ENCODE measurements at regions not wholly inside any gene's neighbourhood (a gene's known extent, or its start where the extent isn't known, plus 50 kb on each side); places are given as distances from the start of the nearest gene placed in this dataset.
A peak's percentile ranks its signal among the peaks of the same experiment; 100 is the strongest.
"Not testable (repeated sequence)": the region's sequence is repeated elsewhere in the genome, so short reads cannot be mapped to it uniquely, and the experiment has no call there.

GRCh38 chr4:57355101-57355665 lies 245.0 kb upstream of the IGFBP7 start:
- ATAC-seq: no peak
- DNase-seq: no peak
- intact Hi-C loops (cut with DNase I): no loop called here

GRCh38 chr4:57351731-57352130 lies 241.5 kb upstream of the IGFBP7 start:
- no peak for ATAC-seq
- no peak for DNase-seq
- intact Hi-C loops (cut with DNase I): no loop called here

DNA sequence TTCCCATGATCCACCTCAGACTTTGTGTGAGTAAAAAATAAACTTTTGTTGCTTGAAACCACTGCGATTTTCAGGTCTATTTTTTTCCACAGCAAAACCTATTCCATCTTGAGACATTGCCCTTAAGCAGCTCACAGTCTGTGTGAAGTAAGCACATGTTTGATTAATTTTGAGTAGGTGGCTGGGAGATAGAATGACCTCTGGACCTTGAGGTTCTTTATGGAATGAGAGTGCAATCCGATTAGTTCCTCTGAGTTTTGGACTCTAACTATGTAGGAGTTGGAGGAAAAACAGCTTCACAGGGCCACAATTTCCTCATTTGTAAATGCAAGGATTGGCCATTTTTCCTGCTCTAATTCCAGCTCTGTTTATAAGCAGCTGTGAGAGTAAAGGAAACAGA lies 234.1 kb upstream of the IGFBP7 start:
- DNase-seq: no peak
- no peak for ATAC-seq
- intact Hi-C loops (cut with DNase I): no loop called here

DNA sequence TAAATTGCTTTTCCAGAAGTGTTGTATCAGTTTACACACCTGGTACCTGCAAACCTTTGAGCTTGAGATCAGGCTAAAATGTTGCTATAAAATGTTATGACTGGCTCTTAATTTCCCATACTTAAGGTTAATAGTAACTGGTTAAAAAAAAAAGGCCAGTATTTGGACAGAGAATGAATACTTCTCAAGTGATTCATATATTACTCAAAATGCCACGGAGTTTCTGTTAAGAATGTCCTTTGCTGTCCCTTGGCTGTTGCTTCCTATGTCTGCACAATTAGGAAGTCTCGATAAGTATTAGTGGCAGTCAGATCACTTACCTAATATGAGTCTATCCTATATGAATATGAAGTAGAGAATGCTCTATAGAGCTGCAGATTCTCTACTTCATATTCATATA lies 232.2 kb upstream of the IGFBP7 start:
- DNase-seq (no peak), ATAC-seq (no peak)
- intact Hi-C loops (cut with DNase I): no loop called here

DNA sequence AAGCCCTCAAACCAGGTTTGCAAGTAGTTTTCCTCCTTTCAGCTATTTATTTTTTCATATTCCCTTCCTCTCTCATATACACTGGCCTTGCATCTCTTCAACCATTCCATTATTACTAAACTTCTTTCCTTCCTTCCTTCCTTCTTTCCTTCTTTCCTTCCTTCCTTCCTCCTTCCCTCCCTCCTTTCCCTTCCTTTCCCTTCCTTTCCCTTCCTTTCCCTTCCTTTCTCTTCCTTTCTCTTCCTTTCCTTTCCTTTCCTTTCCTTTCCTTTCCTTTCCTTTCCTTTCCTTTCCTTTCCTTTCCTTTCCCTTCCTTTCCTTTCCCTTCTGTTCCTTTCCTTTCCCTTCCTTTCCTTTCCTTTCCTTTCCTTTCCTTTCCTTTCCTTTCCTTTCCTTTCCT lies 228.7 kb upstream of the IGFBP7 start:
- ATAC-seq; DNase-seq; intact Hi-C loops (cut with DNase I): not testable (repeated sequence)

DNA sequence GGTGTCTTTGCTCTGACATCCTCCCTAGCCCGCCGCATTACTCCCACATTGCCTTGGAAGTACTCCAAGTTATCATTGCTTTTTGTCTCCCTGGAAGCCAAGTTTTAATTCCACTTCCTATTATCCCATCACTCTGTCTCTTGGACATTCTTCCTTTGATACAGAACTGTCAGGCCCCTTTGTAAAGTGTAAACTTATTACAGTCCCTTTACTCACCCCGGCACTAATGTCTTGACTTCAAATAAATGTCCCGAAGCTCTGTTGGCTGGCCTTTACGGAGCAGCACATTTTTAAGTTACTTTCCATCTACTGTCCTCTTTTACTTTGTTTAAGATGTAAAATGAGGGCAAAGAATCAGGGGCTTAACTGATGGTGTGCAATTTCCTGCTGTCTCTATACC lies 223.5 kb upstream of the IGFBP7 start:
- intact Hi-C loops (cut with DNase I): no loop called here
- ATAC-seq: no peak

DNA sequence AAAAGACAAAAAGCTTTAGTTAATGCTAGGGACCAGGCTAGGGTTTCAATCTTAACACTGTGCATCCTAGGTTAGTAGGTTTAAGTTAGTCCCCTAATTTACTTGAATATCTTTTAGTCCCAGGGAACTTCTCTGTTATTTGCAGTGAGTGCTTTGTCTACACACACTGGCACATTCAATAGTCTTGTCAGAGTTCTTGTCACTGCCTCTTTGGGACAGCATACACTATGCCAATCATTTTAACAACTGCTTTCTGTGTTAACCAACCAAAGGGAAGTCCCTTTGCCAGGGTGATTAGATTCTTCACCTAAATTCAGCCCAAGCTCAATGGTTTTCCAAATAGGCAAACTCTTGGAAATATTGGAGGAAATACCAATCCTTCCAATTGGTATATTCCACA lies 221.8 kb upstream of the IGFBP7 start:
- DNase-seq (no peak), ATAC-seq (no peak)
- intact Hi-C loops (cut with DNase I): no loop called here

More for the DNA sequence above, 223.5 kb upstream of the IGFBP7 start:
- DNase-seq: no peak

GRCh38 chr4:57329279-57329678 lies 219.1 kb upstream of the IGFBP7 start:
- ATAC-seq (peak in 1 of 2 donors; percentile 79), DNase-seq (no peak)
- intact Hi-C loops (cut with DNase I): no loop called here

DNA sequence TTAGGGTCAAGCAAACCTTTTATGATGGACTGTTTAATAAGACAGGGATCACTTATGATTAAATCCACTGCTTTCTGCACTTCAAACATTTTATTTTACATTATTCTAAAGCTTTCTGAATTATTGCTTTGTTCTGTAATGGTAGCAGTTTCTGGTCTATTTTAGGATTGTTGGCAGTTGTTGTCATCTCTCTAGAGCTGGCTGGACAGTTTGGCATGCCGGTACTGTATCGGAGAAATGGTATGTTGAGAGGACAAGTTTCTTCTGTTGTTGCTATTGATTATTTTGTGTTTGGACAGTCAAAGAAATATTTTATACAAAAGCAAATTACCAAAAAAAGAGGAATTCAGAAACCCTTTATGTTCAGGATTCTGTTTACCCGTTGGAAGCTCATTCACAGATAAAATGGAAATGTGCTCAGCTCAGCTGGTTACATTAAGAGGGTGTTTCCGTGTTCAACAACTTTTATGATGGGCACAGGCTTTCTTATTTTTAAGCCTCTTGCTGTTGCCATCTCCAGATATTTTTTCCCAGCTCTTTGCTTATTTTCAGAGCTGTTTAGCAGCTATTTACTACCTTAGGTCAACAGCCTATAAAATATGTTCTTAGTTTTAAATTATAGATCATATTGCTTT lies 214.6 kb upstream of the IGFBP7 start:
- DNase-seq (no peak), ATAC-seq (no peak)
- intact Hi-C loops (cut with DNase I): no loop called here

- DNase-seq: no peak
- ATAC-seq: no peak
- intact Hi-C loops (cut with DNase I): no loop called here
Observed at GRCh38 chr4:57320849-57321248, 210.7 kb upstream of the IGFBP7 start.

- DNase-seq (no peak), ATAC-seq (no peak)
- intact Hi-C loops (cut with DNase I): no loop called here
Observed at GRCh38 chr4:57320217-57320616, 210.0 kb upstream of the IGFBP7 start.

DNA sequence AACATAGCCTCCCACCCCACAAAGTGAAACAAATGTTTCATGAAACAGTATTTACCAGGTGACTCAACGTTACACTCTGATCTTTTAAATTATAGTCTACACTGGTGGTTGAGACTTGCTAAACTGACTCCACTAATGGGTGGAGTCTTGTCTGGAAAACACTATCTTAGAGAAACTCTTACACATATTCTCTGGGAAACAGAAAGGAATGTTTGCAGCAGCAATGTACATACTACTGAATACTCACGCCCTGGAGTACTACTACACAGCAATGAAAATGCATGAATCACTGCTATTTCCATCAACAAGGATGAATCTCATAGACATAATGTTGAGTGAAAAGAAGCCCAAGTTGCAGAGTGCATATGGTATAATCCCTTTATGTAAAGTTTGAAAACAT lies 208.5 kb upstream of the IGFBP7 start:
- DNase-seq: no peak

GRCh38 chr4:57314636-57315035 lies 204.5 kb upstream of the IGFBP7 start:
- intact Hi-C loops (cut with DNase I): no loop called here
- DNase-seq (no peak), ATAC-seq (no peak)

More for the DNA sequence above, 208.5 kb upstream of the IGFBP7 start:
- intact Hi-C loops (cut with DNase I): no loop called here
- no peak for ATAC-seq

- intact Hi-C loops (cut with DNase I): no loop called here
- DNase-seq (no peak), ATAC-seq (no peak)
Observed at GRCh38 chr4:57312296-57312695, 202.1 kb upstream of the IGFBP7 start.

DNA sequence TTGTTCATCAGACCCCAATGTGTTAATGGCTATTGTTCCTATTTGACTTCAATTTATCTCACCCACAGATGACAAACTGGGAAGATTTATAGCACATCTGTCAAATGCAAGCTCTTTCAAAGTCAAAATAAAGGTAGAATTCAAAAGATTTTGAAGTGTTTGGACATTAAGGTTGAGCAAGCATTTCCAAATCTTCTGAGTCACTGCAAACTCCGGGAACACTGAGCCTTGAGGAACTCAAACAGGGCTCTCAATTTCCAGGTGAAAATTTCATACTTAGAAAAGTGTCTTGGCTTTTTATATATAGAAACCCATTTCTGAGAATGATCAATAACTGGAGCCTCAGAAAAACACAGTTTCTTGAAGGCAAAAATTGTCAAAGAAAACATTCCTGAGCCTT lies 199.5 kb upstream of the IGFBP7 start:
- no peak for DNase-seq
- ATAC-seq: no peak
- intact Hi-C loops (cut with DNase I): no loop called here

DNA sequence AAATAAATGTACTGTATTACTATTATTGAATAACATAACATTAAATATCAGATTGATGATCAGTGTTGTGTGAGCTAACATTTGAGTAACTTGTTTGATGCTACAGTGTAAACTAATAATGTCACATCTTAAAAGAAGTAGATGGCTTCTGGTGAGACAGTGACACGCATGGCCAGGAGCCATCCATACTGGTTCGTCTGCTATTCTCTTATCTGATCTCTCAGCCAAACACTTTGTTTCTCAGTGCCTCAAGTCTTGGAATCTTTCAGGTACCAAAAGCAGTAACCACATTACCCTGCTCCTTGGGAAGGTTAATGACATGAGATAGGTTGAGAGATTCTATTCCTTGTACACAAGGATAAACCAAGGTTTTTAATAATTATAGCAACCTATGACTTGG lies 198.1 kb upstream of the IGFBP7 start:
- ATAC-seq (no peak), DNase-seq (no peak)
- intact Hi-C loops (cut with DNase I): no loop called here

GRCh38 chr4:57305836-57306235 lies 195.7 kb upstream of the IGFBP7 start:
- ATAC-seq (no peak), DNase-seq (no peak)
- intact Hi-C loops (cut with DNase I): no loop called here

DNA sequence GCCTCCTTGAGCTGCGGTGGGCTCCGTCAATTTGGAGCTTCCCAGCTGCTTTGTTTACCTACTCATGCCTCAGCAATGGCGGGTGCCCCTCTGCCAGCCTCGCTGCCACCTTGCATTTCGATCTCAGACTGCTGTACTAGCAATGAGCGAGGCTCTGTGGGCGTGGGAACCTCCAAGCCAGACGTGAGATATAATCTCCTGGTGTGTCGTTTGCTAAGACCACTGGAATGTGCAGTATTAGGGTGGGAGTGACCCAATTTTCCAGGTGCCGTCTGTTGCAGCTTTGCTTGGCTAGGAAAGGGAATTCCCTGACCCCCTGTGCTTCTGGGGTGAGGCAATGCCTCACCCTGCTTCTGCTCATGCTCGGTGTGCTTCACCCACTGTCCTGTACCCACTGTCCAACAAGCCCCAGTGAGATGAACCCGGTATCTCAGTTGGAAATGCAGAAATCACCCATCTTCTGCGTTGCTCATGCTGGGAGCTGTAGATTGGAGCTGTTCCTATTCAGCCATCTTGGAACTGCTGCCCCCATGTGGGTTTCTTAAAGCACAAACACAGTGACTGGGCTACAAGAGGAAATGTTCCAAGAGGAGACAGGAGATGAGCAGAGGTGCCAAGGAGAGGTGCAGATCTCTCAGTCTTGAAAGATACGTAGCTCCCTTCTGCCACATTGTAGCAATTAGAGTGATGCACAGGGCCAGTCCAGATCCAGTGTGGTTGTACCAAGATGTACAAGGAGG lies 193.0 kb upstream of the IGFBP7 start:
- ATAC-seq (no peak), DNase-seq (no peak)
- intact Hi-C loops (cut with DNase I): no loop called here

- ATAC-seq; DNase-seq; intact Hi-C loops (cut with DNase I): not testable (repeated sequence)
Observed at GRCh38 chr4:57300300-57300699, 190.1 kb upstream of the IGFBP7 start.

GRCh38 chr4:57291911-57292310 lies 181.7 kb upstream of the IGFBP7 start:
- no peak for DNase-seq
- intact Hi-C loops (cut with DNase I): no loop called here
- ATAC-seq: no peak

Data from left cardiac atrium (tissue), 4 donors.